ENCODE measurements at regions not wholly inside any gene's neighbourhood (a gene's known extent, or its start where the extent isn't known, plus 50 kb on each side); places are given as distances from the start of the nearest gene placed in this dataset.

GRCh38 chr2:64937687-64938491 is 51.3 kb upstream of the SLC1A4 start:
- no peak overlapping the region for H3K4me3 Mint-ChIP-seq
- H3K36me3 Mint-ChIP-seq (ENCODE audit: low read depth), result peaks cover 4% of the 10 kb centered on the region
- H3K27ac Mint-ChIP-seq, result no peak overlapping the region
- peaks cover 27% of the 10 kb centered on the region for H3K4me1 Mint-ChIP-seq
- H3K9me3 Mint-ChIP-seq, result peaks cover 21% of the 10 kb centered on the region
- no peak for DNase-seq
- intact Hi-C loops (cut with micrococcal nuclease), result no loop called here
- H3K27me3 Mint-ChIP-seq, result peaks cover 4% of the 10 kb centered on the region

GRCh38 chr2:64938607-64939285 is 50.5 kb upstream of the SLC1A4 start:
- Mint-ChIP-seq H3K9me3 (peaks cover 21% of the 10 kb centered on the region), H3K27ac (no peak overlapping the region), H3K36me3 (ENCODE audit: low read depth) (peaks cover 4% of the 10 kb centered on the region), H3K27me3 (no peaks in the 10 kb centered on the region), H3K4me3 (no peak overlapping the region), H3K4me1 (peaks cover 28% of the 10 kb centered on the region)
- no peak for DNase-seq
- intact Hi-C loops (cut with micrococcal nuclease), result no loop called here

- no peak overlapping the region for H3K27ac Mint-ChIP-seq
These were observed 49.8 kb upstream of the SLC1A4 start for GRCh38 chr2:64939332-64939917.

More at GRCh38 chr2:64939332-64939917, 49.8 kb upstream of the SLC1A4 start:
- peaks cover 4% of the 10 kb centered on the region for H3K36me3 Mint-ChIP-seq (ENCODE audit: low read depth)
- H3K9me3 Mint-ChIP-seq, result peaks cover 17% of the 10 kb centered on the region
- H3K4me3 Mint-ChIP-seq, result peak overlapping the region; percentile 1
- intact Hi-C loops (cut with micrococcal nuclease), result no loop called here
- H3K4me1 Mint-ChIP-seq, result peaks cover 33% of the 10 kb centered on the region
- H3K27me3 Mint-ChIP-seq, result no peaks in the 10 kb centered on the region
- DNase-seq, result peak; percentile 70
